ENCODE measurements at regions not wholly inside any gene's neighbourhood (a gene's known extent, or its start where the extent isn't known, plus 50 kb on each side); places are given as distances from the start of the nearest gene placed in this dataset.

- WGBS, 4 donors: 17 to 27% (median 22%) methylated on average over 1 of the region's 1 CpG
- H3K27ac ChIP-seq: no peak overlapping the region
- TF ChIP-seq POLR2A (IDR thresholded peaks at IDR 0.05): no peak
- TF ChIP-seq CTCF (IDR thresholded peaks at IDR 0.05): no peak
- DNase-seq: no peak
- H3K9me3 ChIP-seq (replicated peaks in 1 of 3): no peaks in the 10 kb centered on the region
- H3K4me1 ChIP-seq (replicated peaks in 1 of 2): no peaks in the 10 kb centered on the region
- no peaks in the 10 kb centered on the region for H3K27me3 ChIP-seq
- intact Hi-C loops (cut with DNase I): no loop called here
- no peak overlapping the region for H3K4me3 ChIP-seq
- H3K36me3 ChIP-seq (replicated peaks in 1 of 2): no peaks in the 10 kb centered on the region
Measured at GRCh38 chr5:175347931-175348330, 96.1 kb downstream of the DRD1 start.

- intact Hi-C loops (cut with DNase I): no loop called here
- 25 to 37% (median 28%) methylated on average over 5 of the region's 5 CpGs for whole genome bisulfite sequencing, 4 donors
- no peak for DNase-seq
- Histone ChIP-seq H3K4me1 (replicated peaks in 1 of 2) (no peaks in the 10 kb centered on the region), H3K27ac (no peak overlapping the region), H3K36me3 (replicated peaks in 1 of 2) (no peaks in the 10 kb centered on the region), H3K27me3 (no peaks in the 10 kb centered on the region), H3K9me3 (replicated peaks in 1 of 3) (no peaks in the 10 kb centered on the region), H3K4me3 (no peak overlapping the region)
- TF ChIP-seq CTCF (IDR thresholded peaks at IDR 0.05) (no peak), POLR2A (IDR thresholded peaks at IDR 0.05) (no peak)
Measured at GRCh38 chr5:175347027-175347426, 97.0 kb downstream of the DRD1 start.

GRCh38 chr5:175344331-175345195 lies 99.4 kb downstream of the DRD1 start:
- Histone ChIP-seq H3K9me3 (replicated peaks in 1 of 3) (no peaks in the 10 kb centered on the region), H3K27ac (no peak overlapping the region), H3K36me3 (replicated peaks in 1 of 2) (no peaks in the 10 kb centered on the region), H3K4me1 (replicated peaks in 1 of 2) (no peaks in the 10 kb centered on the region), H3K4me3 (no peak overlapping the region), H3K27me3 (no peaks in the 10 kb centered on the region)
- TF ChIP-seq POLR2A (IDR thresholded peaks at IDR 0.05): no peak
- TF ChIP-seq CTCF (IDR thresholded peaks at IDR 0.05): no peak
- DNase-seq: no peak
- WGBS, 4 donors: 40 to 61% (median 46%) methylated on average over 4 of the region's 4 CpGs
- intact Hi-C loops (cut with DNase I): no loop called here

GRCh38 chr5:175343308-175343707 lies 100.7 kb downstream of the DRD1 start:
- H3K27me3 ChIP-seq: no peaks in the 10 kb centered on the region
- TF ChIP-seq CTCF (IDR thresholded peaks at IDR 0.05) (no peak), POLR2A (IDR thresholded peaks at IDR 0.05) (no peak)
- no peaks in the 10 kb centered on the region for H3K36me3 ChIP-seq (replicated peaks in 1 of 2)
- H3K9me3 ChIP-seq (replicated peaks in 1 of 3): no peaks in the 10 kb centered on the region
- no peaks in the 10 kb centered on the region for H3K4me1 ChIP-seq (replicated peaks in 1 of 2)
- no peak for DNase-seq
- H3K27ac ChIP-seq: no peak overlapping the region
- 61 to 77% (median 65%) methylated on average over 2 of the region's 2 CpGs for WGBS, 4 donors
- no peak overlapping the region for H3K4me3 ChIP-seq
- intact Hi-C loops (cut with DNase I): no loop called here
